Mesenteric fat pad (tissue), 1 donor: ENCODE measurements at regions not wholly inside any gene's neighbourhood (a gene's known extent, or its start where the extent isn't known, plus 50 kb on each side); places are given as distances from the start of the nearest gene placed in this dataset.

Source experiments
- DNase-seq: peaks from one replicate; pipeline ENCODE4 v3.0.0-alpha.2; 2020; ENCODE audit warnings: low spot score
- donor health status: DM: yes; HTN: yes; CAD: no.

GRCh38 chr14:98958048-98958631, 313.9 kb downstream of the BCL11B start:
- no peak for DNase-seq

- DNase-seq: no peak
These were observed 313.4 kb downstream of the BCL11B start for GRCh38 chr14:98958632-98959031.

- no peak for DNase-seq
These were observed 312.6 kb downstream of the BCL11B start for GRCh38 chr14:98959410-98959809.

GRCh38 chr14:98959958-98960616, 311.9 kb downstream of the BCL11B start:
- DNase-seq: no peak

- DNase-seq: no peak
These were observed 311.4 kb downstream of the BCL11B start for GRCh38 chr14:98960617-98961013.

GRCh38 chr14:98961191-98961590, 310.8 kb downstream of the BCL11B start:
- DNase-seq: no peak

- DNase-seq: no peak
These were observed 309.9 kb downstream of the BCL11B start for GRCh38 chr14:98962118-98962517.

GRCh38 chr14:98963610-98964009, 308.4 kb downstream of the BCL11B start:
- DNase-seq: no peak

- no peak for DNase-seq
These were observed 307.8 kb downstream of the BCL11B start for GRCh38 chr14:98964171-98964570.

DNA sequence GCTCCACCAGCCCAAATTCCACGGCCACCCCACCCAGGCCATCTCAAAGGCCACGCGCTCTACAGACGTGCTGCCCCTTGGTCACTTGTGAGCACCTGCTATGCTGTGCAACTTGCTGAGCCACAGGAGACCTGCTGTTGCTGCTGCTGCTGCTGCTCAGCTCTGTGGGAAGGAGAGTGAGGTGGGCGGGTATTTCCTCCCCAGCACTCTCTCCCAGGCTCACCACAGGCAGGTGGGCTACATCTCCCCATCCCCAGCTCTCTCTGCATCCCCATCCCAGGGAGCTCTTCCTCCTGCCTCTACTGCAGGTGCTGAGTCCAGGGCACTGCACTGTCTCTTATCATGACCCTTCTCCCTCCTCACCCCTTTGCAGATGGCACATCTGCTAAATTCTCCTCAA, 306.9 kb downstream of the BCL11B start:
- no peak for DNase-seq

DNA sequence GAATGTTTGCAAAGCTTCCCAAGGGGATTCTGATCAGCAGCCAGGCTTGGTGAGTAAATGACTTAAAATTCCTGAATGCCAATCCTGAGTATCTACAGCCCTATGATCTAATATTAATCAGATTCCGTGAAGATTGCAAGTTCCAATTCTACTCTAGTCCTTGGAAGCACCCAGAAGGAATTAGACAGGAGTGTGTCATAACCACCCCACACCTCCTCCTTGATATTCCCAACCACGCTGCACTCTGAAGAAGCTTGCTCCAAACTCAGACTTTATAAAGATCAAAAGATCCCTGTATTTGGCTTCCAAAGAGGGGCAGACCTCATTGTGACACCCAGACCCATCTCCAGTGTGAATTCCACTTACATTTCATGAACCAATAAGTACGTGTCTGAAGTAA, 306.0 kb downstream of the BCL11B start:
- DNase-seq: no peak

DNA sequence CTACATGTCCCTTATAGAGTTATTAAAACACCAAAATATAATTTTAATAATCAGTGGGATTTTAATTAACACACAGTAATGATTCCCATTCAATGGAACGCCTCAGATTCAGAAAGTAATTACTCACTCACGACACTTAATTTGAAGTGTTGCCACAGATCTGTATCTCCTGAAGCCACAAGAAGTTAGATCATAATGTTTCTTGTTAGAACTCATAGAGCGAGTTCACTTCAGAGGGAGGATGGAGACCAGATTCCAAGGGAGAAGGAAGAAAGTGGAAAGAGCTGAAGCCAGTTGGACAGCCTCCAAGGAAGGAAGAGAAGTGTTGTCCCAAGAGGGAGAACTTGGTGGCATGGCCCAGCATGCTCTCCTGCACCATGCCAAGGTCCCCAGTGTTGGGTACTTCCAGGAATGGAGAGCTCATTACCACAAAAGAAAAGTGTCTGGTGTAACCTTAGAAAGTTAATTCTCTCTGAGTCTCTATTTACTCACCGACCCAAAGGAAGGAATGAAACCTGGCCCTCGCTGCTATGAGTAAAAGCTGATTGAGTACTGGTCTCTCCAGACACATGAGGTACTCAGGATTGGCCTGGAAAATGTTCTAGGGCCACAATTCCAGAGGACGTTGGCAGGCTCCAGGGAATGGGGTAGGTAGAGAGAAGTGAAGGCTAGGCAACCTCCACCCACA, 305.4 kb downstream of the BCL11B start:
- no peak for DNase-seq

DNA sequence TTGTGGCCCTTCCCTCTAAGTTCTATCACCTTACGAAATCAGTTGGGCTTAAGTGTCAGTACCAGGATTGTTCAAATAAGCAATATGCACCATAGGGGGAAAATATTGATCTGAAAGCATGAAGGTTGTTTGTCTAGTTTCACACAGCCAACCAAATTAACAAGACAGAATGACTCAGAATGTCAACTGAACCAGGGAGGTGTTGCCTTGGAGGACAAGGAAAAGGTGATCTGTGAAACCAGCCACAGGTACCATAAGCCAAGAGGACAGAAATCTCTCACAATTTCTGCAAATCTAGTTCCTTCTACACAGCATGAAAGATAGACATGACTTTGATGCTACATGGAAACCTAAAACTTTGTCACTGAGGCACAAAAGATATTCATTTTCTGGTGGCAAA, 297.9 kb downstream of the BCL11B start:
- DNase-seq: no peak

GRCh38 chr14:98976271-98976670, 295.7 kb downstream of the BCL11B start:
- DNase-seq: no peak

- DNase-seq: no peak
These were observed 294.5 kb downstream of the BCL11B start for GRCh38 chr14:98977451-98977850.

DNA sequence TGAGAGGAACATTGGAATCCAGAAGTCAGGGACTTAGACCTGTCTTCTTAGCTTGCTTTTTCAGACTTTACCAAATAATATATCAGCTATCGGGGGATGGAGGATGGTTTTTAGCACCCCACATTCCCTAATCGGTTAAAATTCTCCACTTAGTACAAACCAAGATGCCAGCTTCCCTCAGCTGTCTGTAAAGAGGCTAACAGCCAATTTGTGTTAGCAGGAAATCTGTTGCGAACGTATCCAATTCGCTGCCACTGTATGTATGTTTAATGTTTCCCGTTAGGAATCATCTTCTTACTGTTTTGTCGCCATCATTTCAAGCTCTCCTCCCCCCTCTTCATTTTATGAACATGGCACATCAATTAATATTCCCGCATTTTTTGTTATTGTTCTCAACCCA, 289.0 kb downstream of the BCL11B start:
- DNase-seq: no peak

- no peak for DNase-seq
These were observed 287.8 kb downstream of the BCL11B start for GRCh38 chr14:98984027-98984718.

- no peak for DNase-seq
These were observed 287.3 kb downstream of the BCL11B start for GRCh38 chr14:98984719-98985041.

DNA sequence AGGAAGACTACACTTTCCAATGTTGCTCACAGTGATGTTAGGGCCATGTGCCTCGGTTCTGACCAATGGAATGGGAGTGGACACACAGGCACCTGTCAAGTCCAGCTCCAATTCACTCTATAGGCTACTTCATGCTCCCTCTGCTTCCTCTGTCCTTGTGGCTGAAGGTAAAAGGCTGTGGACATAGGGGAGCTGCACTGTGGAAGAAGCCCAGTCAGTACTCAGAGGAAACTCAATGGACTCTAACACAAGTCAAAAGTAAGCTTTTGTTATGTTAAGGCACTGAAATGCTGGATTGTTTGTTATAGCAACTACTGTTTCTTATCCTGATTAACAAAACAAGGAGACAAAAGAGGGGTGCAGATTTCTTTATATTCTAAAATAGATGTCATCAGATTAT, 278.2 kb downstream of the BCL11B start:
- no peak for DNase-seq

DNA sequence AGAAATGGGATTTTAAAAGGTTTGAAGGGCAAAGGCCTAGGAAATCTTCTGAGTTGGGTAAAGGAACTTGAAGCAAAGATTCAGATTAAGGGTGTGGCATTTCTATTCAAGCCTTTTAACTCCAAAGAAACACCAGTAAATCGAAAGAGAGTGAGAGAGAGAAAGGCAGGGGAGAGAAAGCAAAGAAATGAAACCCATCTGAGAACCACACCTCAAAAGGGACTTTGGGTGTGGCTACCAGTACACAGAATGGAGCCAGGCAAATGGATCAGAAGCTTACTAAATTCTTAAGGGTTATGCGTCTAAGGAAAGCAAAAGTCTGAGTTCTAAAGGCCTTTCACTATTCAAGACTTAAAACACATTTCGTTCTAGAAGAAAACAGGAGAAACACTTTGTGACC, 277.4 kb downstream of the BCL11B start:
- DNase-seq: no peak

- no peak for DNase-seq
These were observed 274.3 kb downstream of the BCL11B start for GRCh38 chr14:98997526-98998205.

DNA sequence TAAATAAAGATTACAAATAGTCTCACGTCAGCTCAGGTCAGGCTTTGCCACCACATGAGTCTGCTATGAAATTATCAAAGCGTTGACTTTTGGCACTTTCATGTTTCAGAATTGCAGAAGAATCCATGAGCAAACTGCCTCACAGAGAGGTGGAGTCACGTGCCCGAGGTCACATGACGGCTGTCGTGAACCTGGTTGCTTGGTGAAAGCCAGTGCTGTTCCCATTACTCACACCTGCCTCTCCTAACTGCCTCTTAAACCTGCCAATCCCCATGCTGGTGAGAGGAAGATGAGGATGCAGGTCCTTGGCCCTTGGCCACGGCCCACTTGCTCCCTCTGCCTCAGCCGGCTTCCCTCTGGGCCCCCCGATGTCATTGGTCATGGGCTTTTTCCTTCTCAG, 272.7 kb downstream of the BCL11B start:
- DNase-seq: no peak
